Right lobe of liver (tissue), 6 donors: ENCODE measurements at regions not wholly inside any gene's neighbourhood (a gene's known extent, or its start where the extent isn't known, plus 50 kb on each side); places are given as distances from the start of the nearest gene placed in this dataset.

Experiments used
- ATAC-seq, 4 donors: fragments of 200-7000 bp; cut with Tn5 transposase; one replicate each; pipeline ENCODE4 v1.9.1; 2020; ENCODE audit warnings: mild to moderate bottlenecking in 4 of 4, moderate library complexity in 4 of 4
- DNase-seq, 3 donors: peaks; one replicate each; pipeline ENCODE4 v3.0.0-alpha.2; 2020
- H3K27ac ChIP-seq, 3 donors: fragments of 200-600 bp; one replicate each; pipeline ENCODE4 v1.8.0; 2022
- H3K27me3 ChIP-seq, 2 donors: fragments of 200-600 bp; one replicate each; pipeline ENCODE4 v1.8.0; 2022
- H3K36me3 ChIP-seq, 4 donors: fragments of 200-600 bp; sonication (generic) in 1 of 4; one replicate each; pipeline versions ENCODE4 v1.5.1 to v1.8.0; 2017 to 2022; ENCODE audit warnings: control low read depth in 1 of 4
- H3K4me1 ChIP-seq, 4 donors: fragments of 200-600 bp; sonication (generic) in 1 of 4; one replicate each; pipeline versions ENCODE4 v1.5.1 to v1.8.0; 2017 to 2022; ENCODE audit warnings: control low read depth in 1 of 4
- H3K4me3 ChIP-seq, 3 donors: fragments of 200-600 bp; one replicate each; pipeline ENCODE4 v1.8.0; 2022
- H3K9me3 ChIP-seq, 4 donors: fragments of 200-600 bp; sonication (generic) in 1 of 4; one replicate each; pipeline versions ENCODE4 v1.5.1 to v1.8.0; 2017 to 2022; ENCODE audit warnings: control low read depth in 1 of 4
- POLR2A ChIP-seq: fragments of 450-650 bp; IDR thresholded peaks from one replicate; pipeline ENCODE4 v1.6.1; 2017; ENCODE audit warnings: antibody characterized with exemption, mild to moderate bottlenecking
- WGBS: methylation state at CpG from one replicate; pipeline ENCODE4 v1.1.6; 2018; ENCODE audit warnings: low coverage, low lambda C conversion rate; ENCODE audit not compliant: insufficient coverage; ENCODE audit errors: missing lambda C conversion rate; 5-methylcytosine and 5-hydroxymethylcytosine counted together
- intact Hi-C, 2 donors: fragments of 100-400 bp; cut with DNase I; formaldehyde crosslinking; loops; one replicate each; pipeline versions ENCODE4 v1.11.2 to v1.14.1; 2022
- TF ChIP-seq, protein P1 (sequence below), 4 donors: fragments of 200-600 bp in 3 of 4; fragments of 450-650 bp in 1 of 4; IDR thresholded peaks; one replicate each; pipeline versions ENCODE4 v1.5.1 to v1.8.0; 2016 to 2022; ENCODE audit warnings: antibody characterized with exemption in 4 of 4, mild to moderate bottlenecking in 2 of 4
- donor health status: DM: no; HTN: yes; CAD: no.
- donor health status: DM: no; HTN: no; CAD: no.
- donor health status: DM: no; HTN: no; CAD: no.
- donor health status: DM: no; HTN: yes; CAD: no.
- donor health status: DM: no; HTN: yes; CAD: no.

DNA sequence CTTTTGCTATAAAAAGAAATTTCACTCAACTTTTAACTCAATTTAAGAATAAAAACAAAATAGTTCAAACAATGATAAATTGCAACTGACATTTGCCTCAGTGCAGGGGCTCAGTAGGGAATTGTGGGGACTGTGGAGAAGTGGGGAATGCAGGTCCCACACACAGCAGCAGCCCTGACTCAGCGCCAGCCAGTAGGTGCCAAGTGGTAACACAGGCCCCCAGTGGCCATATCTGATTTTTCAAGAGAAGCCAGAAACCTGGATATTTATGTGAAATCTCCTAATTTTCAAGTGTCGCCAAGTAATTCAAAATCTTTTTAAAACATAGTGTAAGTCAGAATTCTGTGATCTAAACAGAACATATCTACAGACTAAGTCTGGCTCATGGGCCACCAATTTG is 186.3 kb downstream of the EN1 start:
- Histone ChIP-seq H3K27me3 (no peaks in the 10 kb centered on the region), H3K9me3 (no peaks in the 10 kb centered on the region), H3K36me3 (no peaks in the 10 kb centered on the region), H3K4me1 (no peaks in the 10 kb centered on the region), H3K27ac (no peak overlapping the region), H3K4me3 (no peak overlapping the region)
- ATAC-seq (no peak), DNase-seq (no peak)
- TF ChIP-seq, protein P1, sequence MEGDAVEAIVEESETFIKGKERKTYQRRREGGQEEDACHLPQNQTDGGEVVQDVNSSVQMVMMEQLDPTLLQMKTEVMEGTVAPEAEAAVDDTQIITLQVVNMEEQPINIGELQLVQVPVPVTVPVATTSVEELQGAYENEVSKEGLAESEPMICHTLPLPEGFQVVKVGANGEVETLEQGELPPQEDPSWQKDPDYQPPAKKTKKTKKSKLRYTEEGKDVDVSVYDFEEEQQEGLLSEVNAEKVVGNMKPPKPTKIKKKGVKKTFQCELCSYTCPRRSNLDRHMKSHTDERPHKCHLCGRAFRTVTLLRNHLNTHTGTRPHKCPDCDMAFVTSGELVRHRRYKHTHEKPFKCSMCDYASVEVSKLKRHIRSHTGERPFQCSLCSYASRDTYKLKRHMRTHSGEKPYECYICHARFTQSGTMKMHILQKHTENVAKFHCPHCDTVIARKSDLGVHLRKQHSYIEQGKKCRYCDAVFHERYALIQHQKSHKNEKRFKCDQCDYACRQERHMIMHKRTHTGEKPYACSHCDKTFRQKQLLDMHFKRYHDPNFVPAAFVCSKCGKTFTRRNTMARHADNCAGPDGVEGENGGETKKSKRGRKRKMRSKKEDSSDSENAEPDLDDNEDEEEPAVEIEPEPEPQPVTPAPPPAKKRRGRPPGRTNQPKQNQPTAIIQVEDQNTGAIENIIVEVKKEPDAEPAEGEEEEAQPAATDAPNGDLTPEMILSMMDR (IDR thresholded peaks at IDR 0.05) = no peak
- no peak for TF ChIP-seq POLR2A
- 84% methylated on average over 2 of the region's 2 CpGs for WGBS
- intact Hi-C loops = no loop called here

DNA sequence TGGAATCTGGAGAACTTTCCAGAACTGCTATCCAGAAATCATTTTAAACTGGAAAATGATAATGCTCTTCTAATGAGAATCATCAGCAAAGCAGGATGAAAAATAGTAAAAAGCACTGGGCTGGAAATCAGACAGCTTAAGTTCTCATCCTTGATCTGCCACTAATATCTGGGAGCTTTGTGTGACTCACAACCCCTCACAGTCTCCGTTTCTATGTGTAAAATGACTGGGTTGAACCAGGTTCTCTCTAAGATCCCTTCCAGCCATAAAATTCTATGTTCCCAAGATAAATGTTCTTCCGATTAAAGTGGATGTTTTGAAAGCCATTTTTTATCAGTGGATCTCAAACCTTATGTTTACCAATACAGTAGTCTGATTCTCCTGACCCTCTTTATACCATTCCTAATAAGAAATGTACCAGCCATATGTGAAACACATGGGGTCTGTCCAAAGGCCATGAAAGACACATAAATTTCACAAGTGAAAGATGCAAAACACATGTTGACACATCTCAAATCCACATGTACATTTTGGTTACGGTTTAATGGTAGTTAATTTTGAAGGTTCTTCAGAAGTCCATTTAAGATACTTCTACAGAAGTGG is 188.8 kb downstream of the EN1 start:
- Histone ChIP-seq H3K27me3 (no peaks in the 10 kb centered on the region), H3K36me3 (no peaks in the 10 kb centered on the region), H3K27ac (no peak overlapping the region), H3K4me3 (no peak overlapping the region), H3K9me3 (no peaks in the 10 kb centered on the region), H3K4me1 (no peaks in the 10 kb centered on the region)
- no peak for TF ChIP-seq POLR2A
- TF ChIP-seq, protein P1 (IDR thresholded peaks at IDR 0.05) = no peak
- ATAC-seq = no peak
- WGBS = 66% methylated on average over 3 of the region's 3 CpGs
- intact Hi-C loops = no loop called here
- DNase-seq = no peak

DNA sequence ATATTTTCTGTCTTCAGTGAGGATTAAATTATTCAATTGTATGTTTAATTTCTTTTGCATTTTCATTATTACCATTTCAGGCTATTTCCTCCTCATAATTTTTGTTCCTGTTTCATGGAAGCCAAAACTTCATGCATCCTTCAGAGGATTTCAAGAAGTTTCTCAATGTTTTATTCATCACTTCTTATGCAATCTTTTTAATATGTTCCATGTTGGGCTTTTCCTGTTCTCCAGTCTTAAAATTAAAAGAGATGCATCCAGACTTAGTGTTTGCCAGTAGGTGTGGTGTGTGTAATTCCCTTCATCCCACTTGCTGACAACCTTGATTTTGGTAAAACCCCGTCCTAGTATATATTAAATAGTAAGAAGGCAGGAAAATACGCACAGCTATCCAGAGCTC is 190.0 kb downstream of the EN1 start:
- Histone ChIP-seq H3K9me3 (no peaks in the 10 kb centered on the region), H3K36me3 (no peaks in the 10 kb centered on the region), H3K4me1 (no peaks in the 10 kb centered on the region), H3K27me3 (no peaks in the 10 kb centered on the region), H3K4me3 (no peak overlapping the region), H3K27ac (no peak overlapping the region)
- WGBS = 53% methylated on average over 2 of the region's 2 CpGs
- TF ChIP-seq, protein P1 (IDR thresholded peaks at IDR 0.05) = no peak
- TF ChIP-seq POLR2A = no peak
- ATAC-seq (no peak), DNase-seq (no peak)
- intact Hi-C loops = no loop called here

DNA sequence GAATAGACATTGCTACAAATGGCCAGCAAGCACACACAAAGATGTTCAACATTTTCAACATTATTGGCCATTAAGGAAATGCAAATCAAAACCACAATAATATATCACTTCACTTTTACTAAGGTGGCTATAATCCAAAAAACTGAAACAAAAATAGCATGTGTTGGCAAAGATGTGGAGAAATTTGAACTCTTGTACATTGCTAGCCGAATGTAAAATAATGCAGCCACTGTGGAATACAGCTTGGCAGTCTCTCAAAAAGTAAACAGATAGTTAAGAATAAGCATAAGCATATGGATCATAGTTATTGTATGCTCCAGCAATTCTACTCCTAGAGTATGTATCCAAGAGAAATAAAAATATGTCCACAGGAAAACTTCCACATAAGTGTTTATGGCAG is 192.5 kb downstream of the EN1 start:
- WGBS = 73% methylated on average over 1 of the region's 1 CpG
- no peaks in the 10 kb centered on the region for H3K27me3 ChIP-seq
- H3K36me3 ChIP-seq = no peaks in the 10 kb centered on the region
- no peaks in the 10 kb centered on the region for H3K9me3 ChIP-seq
- no peak overlapping the region for H3K4me3 ChIP-seq
- DNase-seq (no peak), ATAC-seq (no peak)
- TF ChIP-seq, protein P1 (IDR thresholded peaks at IDR 0.05) = no peak
- no peak for TF ChIP-seq POLR2A
- H3K4me1 ChIP-seq = no peaks in the 10 kb centered on the region
- H3K27ac ChIP-seq = no peak overlapping the region
- intact Hi-C loops = no loop called here

DNA sequence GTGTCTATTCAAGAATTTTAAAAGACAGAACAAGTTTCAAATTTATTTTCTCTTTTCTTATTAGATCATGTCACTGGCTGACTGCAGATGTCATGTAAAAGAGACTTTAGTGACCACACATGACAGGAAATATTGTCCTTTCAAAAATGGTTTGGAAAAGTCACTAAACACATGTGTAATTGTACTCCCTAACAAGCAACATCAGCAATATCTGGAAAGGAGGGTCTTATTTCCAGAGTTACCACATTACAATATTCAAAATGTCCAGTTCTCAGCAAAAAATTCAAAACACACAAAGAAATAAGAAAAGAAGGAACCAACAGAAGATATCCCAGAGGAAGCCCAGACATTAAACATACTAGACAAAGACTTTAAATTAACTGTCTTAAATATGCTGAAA is 197.1 kb downstream of the EN1 start:
- H3K4me1 ChIP-seq = no peaks in the 10 kb centered on the region
- ATAC-seq (no peak), DNase-seq (no peak)
- H3K27ac ChIP-seq = no peak overlapping the region
- H3K4me3 ChIP-seq = no peak overlapping the region
- intact Hi-C loops = no loop called here
- H3K36me3 ChIP-seq = no peaks in the 10 kb centered on the region
- H3K27me3 ChIP-seq = no peaks in the 10 kb centered on the region
- TF ChIP-seq, protein P1 (IDR thresholded peaks at IDR 0.05) = no peak
- no peak for TF ChIP-seq POLR2A
- no peaks in the 10 kb centered on the region for H3K9me3 ChIP-seq
